GM12873 (cell line): ENCODE measurements at regions not wholly inside any gene's neighbourhood (a gene's known extent, or its start where the extent isn't known, plus 50 kb on each side); places are given as distances from the start of the nearest gene placed in this dataset.

Experiments used
- CTCF ChIP-seq: IDR thresholded peaks from 2 replicates; pipeline ENCODE4 v1.5.1; 2012; ENCODE audit warnings: low read depth, mild to moderate bottlenecking, moderate library complexity, low read length, control low read depth; ENCODE audit not compliant: insufficient read depth; ENCODE audit errors: missing control alignments

- no peak for TF ChIP-seq CTCF
These were observed 55.1 kb upstream of the PAGE4 start for GRCh38 chrX:49773993-49774392.

- TF ChIP-seq CTCF = no peak
These were observed 61.9 kb upstream of the PAGE4 start for GRCh38 chrX:49767236-49767635.

- no peak for TF ChIP-seq CTCF
These were observed 66.5 kb upstream of the PAGE1 start for GRCh38 chrX:49762175-49762720.

GRCh38 chrX:49761481-49761880 is 65.7 kb upstream of the PAGE1 start:
- peak; percentile 67 for TF ChIP-seq CTCF

GRCh38 chrX:49760290-49760890 is 64.6 kb upstream of the PAGE1 start:
- TF ChIP-seq CTCF = no peak

- no peak for TF ChIP-seq CTCF
These were observed 60.9 kb upstream of the PAGE1 start for GRCh38 chrX:49756692-49757091.

- TF ChIP-seq CTCF = peak; percentile 92
These were observed 58.6 kb upstream of the PAGE1 start for GRCh38 chrX:49754233-49754857.
